GM19467 (cell line): ENCODE measurements at regions not wholly inside any gene's neighbourhood (a gene's known extent, or its start where the extent isn't known, plus 50 kb on each side); places are given as distances from the start of the nearest gene placed in this dataset.
A peak's percentile ranks its signal among the peaks of the same experiment; 100 is the strongest.

Experiments
- ATAC-seq: cut with Tn5 transposase; IDR thresholded peaks from one replicate; pipeline ENCODE4 v1.9.1; 2021; ENCODE audit warnings: mild to moderate bottlenecking, moderate library complexity; ENCODE audit not compliant: unreplicated experiment

GRCh38 chr10:31720546-31720945 lies 208.1 kb downstream of the ARHGAP12 start:
- ATAC-seq, result no peak

- ATAC-seq, result no peak
Observed at GRCh38 chr10:31709476-31709875, 219.2 kb downstream of the ARHGAP12 start.

GRCh38 chr10:31709028-31709427 lies 219.6 kb downstream of the ARHGAP12 start:
- no peak for ATAC-seq

- ATAC-seq, result no peak
Observed at GRCh38 chr10:31708474-31708873, 220.2 kb downstream of the ARHGAP12 start.

GRCh38 chr10:31708046-31708445 lies 220.6 kb downstream of the ARHGAP12 start:
- no peak for ATAC-seq

GRCh38 chr10:31707093-31708039 lies 221.3 kb downstream of the ARHGAP12 start:
- ATAC-seq, result peak; percentile 85

GRCh38 chr10:31706464-31707092 lies 222.1 kb downstream of the ARHGAP12 start:
- no peak for ATAC-seq

- ATAC-seq, result no peak
Observed at GRCh38 chr10:31705136-31705535, 223.5 kb downstream of the ARHGAP12 start.

GRCh38 chr10:31704195-31704594 lies 224.4 kb downstream of the ARHGAP12 start:
- no peak for ATAC-seq

- no peak for ATAC-seq
Observed at GRCh38 chr10:31702954-31703353, 225.7 kb downstream of the ARHGAP12 start.

GRCh38 chr10:31702005-31702404 lies 226.6 kb downstream of the ARHGAP12 start:
- no peak for ATAC-seq

GRCh38 chr10:31701546-31701945 lies 227.1 kb downstream of the ARHGAP12 start:
- no peak for ATAC-seq

GRCh38 chr10:31700181-31700611 lies 228.4 kb downstream of the ARHGAP12 start:
- no peak for ATAC-seq

- no peak for ATAC-seq
Observed at GRCh38 chr10:31698181-31698830, 230.3 kb downstream of the ARHGAP12 start.

GRCh38 chr10:31697271-31698180 lies 231.1 kb downstream of the ARHGAP12 start:
- ATAC-seq, result no peak

GRCh38 chr10:31694929-31695837 lies 233.4 kb downstream of the ARHGAP12 start:
- no peak for ATAC-seq

- no peak for ATAC-seq
Observed at GRCh38 chr10:31694126-31694685, 234.4 kb downstream of the ARHGAP12 start.

- no peak for ATAC-seq
Observed at GRCh38 chr10:31693491-31693890, 235.1 kb downstream of the ARHGAP12 start.

GRCh38 chr10:31689233-31689632 lies 239.4 kb downstream of the ARHGAP12 start:
- no peak for ATAC-seq
